GM18858 (cell line): ENCODE measurements at regions not wholly inside any gene's neighbourhood (a gene's known extent, or its start where the extent isn't known, plus 50 kb on each side); places are given as distances from the start of the nearest gene placed in this dataset.
"Not testable (repeated sequence)": the region's sequence is repeated elsewhere in the genome, so short reads cannot be mapped to it uniquely, and the experiment has no call there.

Experiments used
- ATAC-seq: cut with Tn5 transposase; IDR thresholded peaks from one replicate; pipeline ENCODE4 v1.9.1; 2021; ENCODE audit not compliant: unreplicated experiment

DNA sequence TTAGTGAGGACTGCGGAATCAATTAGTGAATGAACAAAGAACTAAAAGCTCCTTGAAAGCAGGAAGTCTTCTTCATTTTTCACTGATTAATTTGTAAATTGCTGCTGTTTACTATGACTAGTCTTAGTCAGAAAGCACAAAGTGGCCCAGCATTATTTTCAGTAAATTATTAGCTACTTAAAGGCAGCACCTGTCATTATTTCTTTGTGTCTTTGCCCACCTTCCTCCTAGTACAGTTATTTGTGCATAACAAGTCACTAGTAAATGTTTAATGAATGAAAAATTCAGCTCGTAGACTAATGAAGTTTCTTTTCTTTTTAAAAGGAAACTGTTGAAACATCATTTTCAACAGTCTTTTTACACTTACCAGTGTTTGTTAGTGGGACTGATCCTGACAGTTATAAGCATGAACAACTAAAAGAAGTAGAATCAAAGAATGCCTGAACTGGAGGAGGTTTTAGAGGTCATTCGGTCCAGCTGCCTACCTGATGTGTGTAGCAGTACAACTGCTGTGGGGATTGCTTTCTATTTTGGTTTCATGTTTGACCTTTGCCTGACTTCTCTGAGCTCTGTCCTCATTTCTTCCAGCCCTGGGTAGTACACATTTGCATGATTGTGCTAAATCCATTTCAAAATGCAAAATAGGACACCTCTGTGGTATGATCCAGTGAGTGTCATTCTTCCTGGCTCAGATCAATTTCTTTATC, 140.0 kb upstream of the PHYHIPL start:
- peak; percentile 100 for ATAC-seq

- ATAC-seq: no peak
Measured at GRCh38 chr10:59037018-59037389, 139.4 kb upstream of the PHYHIPL start.

- no peak for ATAC-seq
Measured at GRCh38 chr10:59037506-59037905, 138.9 kb upstream of the PHYHIPL start.

DNA sequence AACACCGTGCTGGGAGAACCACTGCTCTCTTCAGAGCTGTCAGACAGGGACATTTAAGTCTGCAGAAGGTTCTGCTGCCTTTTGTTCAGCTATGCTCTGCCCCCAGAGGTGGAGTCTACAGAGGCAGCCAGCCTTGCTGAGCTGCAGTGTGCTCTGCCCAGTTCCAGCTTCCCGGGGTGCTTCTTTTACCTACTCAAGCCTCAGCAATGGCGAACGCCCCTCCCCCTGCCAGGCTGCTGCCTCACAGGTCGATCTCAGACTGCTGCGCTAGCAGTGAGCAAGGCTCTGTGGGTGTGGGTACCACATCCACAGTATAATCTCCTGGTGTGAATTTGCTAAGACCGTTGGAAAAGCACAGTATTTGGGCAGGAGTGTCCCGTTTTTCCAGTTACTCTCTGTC, 133.1 kb upstream of the PHYHIPL start:
- not testable (repeated sequence) for ATAC-seq

- ATAC-seq: no peak
Measured at GRCh38 chr10:59047180-59047579, 129.3 kb upstream of the PHYHIPL start.

GRCh38 chr10:59047957-59048618, 128.4 kb upstream of the PHYHIPL start:
- peak; percentile 93 for ATAC-seq

DNA sequence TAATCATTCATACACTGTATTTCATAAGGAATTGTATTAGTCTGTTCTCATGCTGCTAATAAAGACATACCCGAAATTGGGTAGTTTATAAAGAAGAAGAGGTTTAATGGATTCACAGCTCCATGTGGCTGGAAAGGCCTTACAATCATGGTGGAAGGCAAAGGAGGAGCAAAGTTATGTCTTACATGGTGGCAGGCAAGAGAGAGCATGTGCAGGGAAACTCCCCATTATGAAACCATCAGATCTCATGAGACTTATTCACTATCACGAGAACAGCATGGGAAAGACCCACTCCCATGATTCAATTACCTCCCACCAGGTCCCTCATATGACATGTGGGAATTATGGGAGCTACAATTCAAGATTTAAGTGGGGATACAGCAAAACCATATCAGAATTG, 122.9 kb upstream of the PHYHIPL start:
- ATAC-seq: not testable (repeated sequence)

DNA sequence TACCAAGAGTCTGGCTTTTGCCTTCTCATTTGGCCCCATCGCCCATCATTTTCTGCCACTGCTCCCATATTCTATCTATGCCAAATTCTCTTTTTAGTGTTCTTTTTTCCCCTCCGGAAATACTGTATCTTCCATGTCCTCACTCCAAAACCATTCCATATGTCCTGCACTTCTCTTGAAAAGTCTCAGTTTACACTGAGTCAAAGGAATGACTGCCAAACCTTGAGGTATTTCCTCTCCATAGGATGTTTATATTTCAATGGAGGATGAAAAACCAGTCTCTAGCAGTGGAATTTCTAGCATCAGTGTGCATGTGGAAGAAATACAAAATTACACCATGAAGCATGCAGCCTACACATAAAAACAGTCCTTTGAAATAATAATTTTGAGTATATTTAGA, 121.4 kb upstream of the PHYHIPL start:
- no peak for ATAC-seq

GRCh38 chr10:59057345-59057744, 119.1 kb upstream of the PHYHIPL start:
- ATAC-seq: no peak

DNA sequence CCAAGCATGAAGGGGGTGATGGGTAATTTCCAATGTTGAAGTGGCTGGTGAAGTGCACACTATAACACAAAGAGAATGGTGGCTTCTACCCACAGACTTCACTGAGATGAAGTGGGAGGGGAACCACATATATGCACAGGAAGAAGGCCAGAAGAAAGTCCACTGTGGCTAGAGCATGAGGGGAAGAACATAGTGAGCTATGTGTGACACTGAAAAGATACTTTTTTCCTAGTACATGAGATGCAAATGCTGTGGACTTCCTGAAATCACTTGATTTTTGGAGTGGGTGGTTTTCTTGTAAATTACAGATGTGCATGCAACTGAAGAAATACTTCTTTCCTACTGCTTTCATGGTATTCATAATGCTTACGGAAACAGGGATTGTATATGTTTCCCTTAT, 115.6 kb upstream of the PHYHIPL start:
- ATAC-seq: peak; percentile 78

DNA sequence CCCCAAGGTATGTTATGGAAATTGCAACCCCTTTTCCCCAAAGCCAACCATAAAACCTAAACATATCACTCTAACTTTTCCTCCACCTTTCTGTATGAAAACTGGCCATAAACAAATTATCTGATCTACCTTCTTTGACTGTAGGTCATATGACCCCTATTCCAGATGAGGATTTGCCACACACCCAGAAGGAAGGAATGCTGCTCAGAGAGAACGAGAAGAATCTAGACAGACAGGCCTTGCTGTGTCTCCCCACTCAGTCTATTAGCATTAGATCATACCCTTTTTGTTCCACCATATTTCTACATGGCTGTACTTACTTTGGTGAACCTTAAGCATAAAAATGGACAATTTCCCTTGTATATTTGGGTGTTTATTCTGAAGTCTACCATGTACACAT, 113.0 kb upstream of the PHYHIPL start:
- no peak for ATAC-seq

- no peak for ATAC-seq
Measured at GRCh38 chr10:59064080-59064692, 112.3 kb upstream of the PHYHIPL start.

- ATAC-seq: no peak
Measured at GRCh38 chr10:59064759-59065539, 111.5 kb upstream of the PHYHIPL start.

GRCh38 chr10:59068581-59069191, 107.8 kb upstream of the PHYHIPL start:
- no peak for ATAC-seq

- no peak for ATAC-seq
Measured at GRCh38 chr10:59072038-59072437, 104.4 kb upstream of the PHYHIPL start.

DNA sequence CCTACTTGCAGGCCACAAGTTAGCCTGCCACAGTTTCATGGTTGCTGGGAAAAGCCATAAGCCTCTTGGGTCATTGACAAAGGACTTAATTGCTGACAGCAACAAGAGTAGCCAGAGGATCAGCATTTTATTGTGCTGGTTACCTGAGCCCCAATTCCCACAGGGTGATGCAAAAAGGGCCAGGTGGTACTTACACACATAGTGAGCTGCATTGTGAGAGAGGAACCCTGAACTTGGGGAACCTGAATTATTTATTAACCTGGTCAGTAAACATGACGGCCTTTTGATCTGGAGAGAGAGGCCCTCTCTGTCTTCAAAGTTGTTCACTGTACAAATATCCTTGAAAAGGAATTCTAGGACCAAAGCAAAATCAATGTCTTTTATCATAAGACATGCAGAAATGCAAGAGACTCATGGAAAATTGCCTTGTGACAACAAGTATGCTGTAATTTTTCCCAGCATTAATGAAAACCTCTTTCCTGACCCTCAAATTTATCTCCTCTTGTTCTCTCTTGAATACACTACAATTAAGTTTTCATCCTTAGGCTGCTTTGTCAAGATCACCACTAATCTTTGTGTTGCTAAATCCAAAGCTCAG, 102.9 kb upstream of the PHYHIPL start:
- ATAC-seq: no peak

DNA sequence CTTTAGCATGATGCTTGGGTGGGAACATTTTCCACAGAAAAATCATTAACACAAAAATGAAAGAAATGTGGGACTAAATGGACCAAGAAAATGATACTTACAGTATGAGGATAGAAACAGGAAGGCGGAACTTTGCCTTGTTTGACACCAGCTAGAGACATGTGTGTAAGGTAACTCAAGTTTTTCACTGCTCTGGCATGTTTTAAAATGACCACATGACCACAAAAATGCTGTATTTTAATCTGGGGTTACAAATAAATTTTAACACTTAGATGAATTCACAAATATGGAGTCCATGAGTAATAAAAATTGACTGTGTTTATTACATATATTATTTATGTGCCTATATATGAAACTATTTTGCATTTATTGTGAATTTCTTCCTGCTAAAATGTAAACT, 100.9 kb upstream of the PHYHIPL start:
- ATAC-seq: no peak

GRCh38 chr10:59077855-59078254, 98.6 kb upstream of the PHYHIPL start:
- ATAC-seq: no peak

GRCh38 chr10:59078978-59079377, 97.5 kb upstream of the PHYHIPL start:
- ATAC-seq: no peak

GRCh38 chr10:59079386-59080226, 96.8 kb upstream of the PHYHIPL start:
- ATAC-seq: no peak
